SH-SY5Y (cell line): ENCODE measurements at regions not wholly inside any gene's neighbourhood (a gene's known extent, or its start where the extent isn't known, plus 50 kb on each side); places are given as distances from the start of the nearest gene placed in this dataset.
A peak's percentile ranks its signal among the peaks of the same experiment; 100 is the strongest.

Experiments
- GATA2 ChIP-seq: IDR thresholded peaks from 2 replicates; pipeline ENCODE4 v1.6.1; 2011; ENCODE audit warnings: mild to moderate bottlenecking, low read depth, low read length
- GATA3 ChIP-seq: IDR thresholded peaks from 2 replicates; pipeline ENCODE4 v1.6.1; 2011; ENCODE audit warnings: low read depth, mild to moderate bottlenecking, low read length, moderate library complexity

DNA sequence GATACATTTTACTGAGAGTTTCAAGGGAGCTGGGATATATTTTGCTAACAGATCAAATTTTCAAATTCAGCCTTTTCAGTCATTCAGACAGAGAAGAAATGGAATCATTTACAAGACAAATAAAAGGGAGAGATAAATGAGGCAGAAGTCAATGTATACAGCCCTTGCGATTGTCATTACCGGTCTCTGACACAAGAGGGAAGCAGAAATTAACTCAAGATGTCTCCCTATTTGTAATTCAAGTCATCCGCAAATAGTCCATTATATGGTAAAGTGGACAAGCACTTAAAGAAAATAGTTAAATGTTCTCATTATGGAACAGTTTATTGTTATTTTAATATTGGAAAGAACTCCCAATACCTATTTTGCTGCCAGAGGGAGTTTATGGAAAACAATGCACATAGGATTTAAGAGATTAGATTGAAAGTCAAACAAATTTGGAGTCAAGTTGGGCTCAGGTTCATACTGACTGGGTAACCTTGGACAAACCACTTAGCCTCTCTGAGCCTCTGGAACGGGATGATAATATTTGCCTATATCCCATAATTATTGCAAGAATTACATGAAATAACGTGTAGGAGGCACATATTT lies 89.3 kb upstream of the PRKCQ start:
- TF ChIP-seq GATA2 (no peak), GATA3 (no peak)

DNA sequence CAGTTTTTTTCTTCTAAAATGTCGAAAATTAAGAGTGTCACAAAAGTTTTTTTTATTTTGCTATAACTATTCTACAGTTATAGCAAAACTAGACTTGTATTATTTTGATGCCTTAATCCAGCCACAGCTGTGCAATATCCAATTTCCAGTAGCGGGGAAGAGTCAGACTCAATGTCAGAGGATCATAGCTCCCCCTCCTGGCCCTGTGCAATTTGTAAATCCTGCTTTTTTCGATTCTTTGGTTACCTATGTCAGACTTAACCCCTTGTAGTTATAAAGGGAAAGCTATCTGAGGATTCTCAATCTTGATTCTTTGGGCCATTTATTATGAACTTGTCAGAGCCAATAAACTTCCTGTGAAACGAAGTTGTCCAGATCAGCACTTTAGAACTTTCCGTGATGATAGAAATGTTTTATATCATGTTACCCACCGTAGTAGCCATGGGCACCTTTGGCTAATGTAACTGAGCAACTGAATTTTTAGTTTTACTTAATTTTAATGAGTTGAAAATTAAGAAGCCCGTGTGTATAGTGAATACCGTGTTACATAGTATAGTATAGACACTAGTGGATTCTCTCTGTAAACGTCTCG lies 87.7 kb upstream of the PRKCQ start:
- no peak for TF ChIP-seq GATA2

DNA sequence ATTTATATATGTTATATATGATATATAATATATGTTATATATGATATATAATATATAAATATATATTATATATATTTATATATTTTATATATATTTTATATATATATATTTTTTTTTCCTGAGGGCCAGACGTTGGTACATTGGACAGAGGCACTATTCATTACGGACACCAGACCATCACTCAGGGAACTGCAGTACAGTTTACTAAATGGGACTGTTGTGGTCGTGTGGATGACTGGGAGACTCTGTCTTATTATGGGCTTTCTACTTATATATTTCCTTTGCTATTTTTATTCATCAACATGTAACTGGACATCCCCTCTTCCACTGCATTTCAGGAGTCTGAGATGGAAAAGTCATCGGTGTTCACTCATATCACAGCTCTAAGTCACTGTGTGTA lies 87.1 kb upstream of the PRKCQ start:
- TF ChIP-seq GATA3 (no peak), GATA2 (no peak)

DNA sequence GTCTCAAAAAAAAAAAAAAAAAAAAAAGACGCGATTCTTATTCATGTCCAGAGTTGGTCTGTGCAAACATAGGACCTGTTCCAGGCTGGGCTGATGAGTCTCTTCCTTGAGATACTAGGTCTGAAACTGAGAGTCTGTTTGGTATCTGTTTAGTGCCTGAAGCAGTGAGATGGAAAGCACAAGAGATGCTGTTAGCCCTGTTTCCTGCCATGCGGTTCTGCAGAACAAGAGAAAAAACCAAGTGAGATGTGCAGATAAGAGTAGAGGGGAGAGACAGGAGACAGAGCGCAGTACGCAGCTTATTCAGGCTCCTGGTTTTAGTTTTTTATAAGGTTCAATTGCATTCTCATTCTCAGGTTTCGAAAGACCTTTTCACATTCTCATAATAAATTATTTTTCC lies 85.8 kb upstream of the PRKCQ start:
- TF ChIP-seq GATA2: peak; percentile 98
- TF ChIP-seq GATA3: peak; percentile 89

DNA sequence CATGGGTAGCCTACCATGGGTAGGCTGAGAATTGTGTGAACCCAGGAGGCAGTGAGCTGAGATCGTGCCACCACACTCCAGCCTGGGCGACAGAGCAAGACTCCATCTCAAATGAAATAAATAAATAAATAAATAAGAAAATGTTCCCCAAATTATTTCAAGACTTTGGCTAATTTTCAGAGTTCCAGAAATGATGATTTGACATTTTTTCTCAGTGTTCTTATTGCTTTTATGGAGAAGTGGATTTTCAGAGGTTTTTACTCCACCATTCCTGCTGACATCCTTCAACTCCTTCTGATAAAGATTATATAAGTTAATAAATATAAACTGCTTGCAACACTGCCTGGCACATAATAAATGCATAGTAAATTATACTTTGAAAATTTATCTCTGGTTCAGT lies 80.4 kb upstream of the PRKCQ start:
- TF ChIP-seq GATA3 (no peak), GATA2 (no peak)

DNA sequence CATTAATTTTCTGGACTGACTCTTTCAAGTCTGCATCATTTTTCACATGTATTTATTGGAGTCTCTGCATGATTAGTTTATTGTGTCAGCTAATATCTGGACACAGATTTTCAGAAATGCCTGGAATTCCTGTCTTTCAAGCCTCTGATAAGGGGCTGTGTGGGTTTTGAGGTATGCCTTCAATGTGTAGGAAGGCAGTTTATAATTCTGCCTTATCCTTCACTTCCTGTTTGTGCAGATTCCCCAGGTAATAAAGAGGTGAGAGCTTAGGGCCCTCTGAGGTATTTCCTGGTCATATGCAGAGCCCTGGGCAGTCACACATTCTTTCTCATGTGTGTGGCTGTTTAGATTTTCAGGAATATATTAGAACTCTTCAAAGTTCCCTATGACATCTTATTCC lies 79.4 kb upstream of the PRKCQ start:
- TF ChIP-seq GATA2 (no peak), GATA3 (no peak)

DNA sequence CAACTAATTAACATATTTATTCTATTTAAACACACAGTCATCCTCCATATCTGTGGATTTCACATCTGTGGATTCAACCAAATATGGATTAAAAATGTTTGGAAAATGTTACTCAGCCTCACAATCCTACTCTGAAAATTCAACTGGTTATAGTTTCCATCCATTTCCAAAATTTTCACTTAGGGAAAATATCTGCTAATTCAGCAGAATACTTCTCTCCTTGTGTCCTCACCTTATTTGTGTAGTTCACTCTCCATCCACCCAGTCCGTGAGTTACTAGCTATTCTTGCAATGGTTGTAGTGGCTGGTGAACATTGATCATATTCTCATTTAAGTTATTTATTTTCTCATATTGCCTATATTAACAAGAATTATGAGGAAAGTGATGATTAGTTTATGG lies 77.6 kb upstream of the PRKCQ start:
- TF ChIP-seq GATA3 (no peak), GATA2 (no peak)

DNA sequence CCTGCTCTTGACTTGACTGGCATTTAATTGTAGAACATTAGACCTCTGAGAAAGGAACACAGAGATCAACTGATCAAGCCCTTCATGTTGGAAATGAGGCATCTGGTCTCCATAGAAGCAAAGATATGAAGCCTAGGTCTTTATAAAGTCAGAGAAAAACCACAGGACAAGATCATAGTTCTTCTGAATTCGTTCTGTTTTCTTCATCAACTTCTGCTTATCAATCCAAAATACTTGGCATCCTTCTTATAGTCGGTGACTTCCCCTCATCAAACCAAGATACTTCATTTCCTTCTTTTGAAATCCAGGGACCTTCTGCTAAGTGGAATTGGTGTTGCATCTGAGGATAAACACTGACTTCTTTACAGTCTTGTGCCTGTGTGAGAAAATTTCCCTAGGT lies 77.1 kb upstream of the PRKCQ start:
- TF ChIP-seq GATA3 (no peak), GATA2 (no peak)

DNA sequence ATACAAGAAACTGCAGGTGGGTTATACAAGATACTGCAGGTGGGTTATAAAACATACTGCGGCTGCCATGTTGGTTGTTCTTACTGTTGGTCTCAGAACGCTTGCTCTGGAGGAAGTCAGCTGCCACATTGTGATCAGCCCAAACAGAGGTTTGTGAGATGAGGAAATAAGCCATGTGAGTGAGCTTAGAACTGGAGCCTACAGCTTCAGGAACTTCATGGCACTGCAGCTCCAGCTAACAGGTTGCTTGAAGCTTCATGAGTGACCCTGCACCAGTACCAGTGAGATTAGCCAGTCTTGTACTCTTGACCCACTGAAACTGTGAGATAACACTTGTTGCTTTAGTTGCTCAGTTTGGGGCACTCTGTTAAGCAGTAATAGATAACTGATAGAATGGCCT lies 74.5 kb upstream of the PRKCQ start:
- TF ChIP-seq GATA2 (no peak), GATA3 (no peak)

DNA sequence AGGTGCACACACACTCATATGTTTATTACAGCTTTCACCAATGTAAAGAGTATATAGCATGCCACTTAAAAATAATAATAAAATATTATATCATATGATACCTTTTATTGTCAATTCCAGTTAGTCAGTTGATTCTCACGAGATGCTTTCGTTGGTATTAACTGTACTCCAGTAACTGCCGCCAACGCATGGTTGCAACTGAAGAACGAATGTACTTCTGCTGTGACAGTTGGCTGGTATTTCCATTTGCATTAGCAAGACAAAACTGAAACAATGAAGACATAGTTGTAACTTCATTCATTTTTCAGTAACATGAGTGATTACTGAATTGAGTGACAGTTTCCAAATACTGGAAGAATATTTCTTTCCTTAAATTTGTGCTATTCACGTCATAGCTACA lies 70.5 kb upstream of the PRKCQ start:
- TF ChIP-seq GATA2: no peak
- no peak for TF ChIP-seq GATA3

DNA sequence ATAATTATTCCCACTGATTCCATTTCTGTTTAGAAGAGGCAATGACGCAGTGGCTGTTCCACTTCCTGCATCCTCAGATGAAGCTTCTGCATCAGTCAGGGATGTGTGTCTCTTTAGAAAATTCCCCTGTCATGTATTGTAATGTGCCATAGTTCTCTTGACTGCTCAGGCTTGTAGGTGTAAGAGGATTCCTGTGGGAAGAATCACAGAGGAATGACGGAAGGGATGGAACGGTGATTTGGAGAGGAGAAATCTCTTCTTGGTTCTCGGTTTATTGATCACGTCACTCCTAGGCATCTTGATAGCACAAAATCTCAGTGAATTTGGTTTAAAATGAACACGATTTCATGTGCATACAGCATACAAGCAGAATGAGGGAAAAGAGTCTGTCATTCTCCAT lies 69.8 kb upstream of the PRKCQ start:
- no peak for TF ChIP-seq GATA2
- TF ChIP-seq GATA3: no peak

DNA sequence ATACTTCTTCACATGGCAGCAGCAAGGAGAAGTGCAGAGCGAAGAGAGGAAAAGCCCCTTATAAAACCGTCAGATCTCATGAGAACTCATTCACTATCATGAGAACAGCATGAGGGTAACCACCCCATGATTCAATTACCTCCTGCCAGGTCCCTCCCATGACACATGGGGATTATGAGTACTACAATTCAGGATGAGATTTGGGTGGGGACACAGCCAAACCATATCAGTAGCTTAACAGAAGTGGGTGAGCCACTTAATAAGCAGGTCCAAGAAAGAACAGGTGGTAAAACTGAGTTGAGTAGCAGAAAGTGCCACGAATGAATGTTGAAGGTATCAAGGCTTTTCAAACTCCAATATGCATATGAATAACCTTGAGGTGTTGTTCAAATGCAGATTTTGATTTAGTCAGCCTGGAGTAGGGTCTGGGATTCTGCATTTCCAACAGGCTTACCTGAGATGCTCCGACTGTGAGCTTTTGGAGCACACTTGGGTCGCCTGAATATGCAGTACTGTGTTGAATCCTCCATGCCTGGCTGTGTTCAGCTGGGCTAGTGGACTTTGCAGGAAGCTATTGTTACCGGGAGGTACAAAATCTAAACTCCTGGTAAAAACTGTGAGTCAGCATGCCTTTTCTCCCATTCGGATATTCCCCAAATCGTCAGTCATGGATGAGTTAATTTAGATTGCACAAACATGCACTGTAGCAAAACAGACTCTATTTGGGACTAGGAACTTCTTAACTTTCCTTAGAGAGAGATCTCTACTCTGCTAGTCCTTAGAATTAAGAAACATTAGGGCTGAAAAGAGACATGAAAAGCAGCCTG lies 69.0 kb upstream of the PRKCQ start:
- no peak for TF ChIP-seq GATA2

DNA sequence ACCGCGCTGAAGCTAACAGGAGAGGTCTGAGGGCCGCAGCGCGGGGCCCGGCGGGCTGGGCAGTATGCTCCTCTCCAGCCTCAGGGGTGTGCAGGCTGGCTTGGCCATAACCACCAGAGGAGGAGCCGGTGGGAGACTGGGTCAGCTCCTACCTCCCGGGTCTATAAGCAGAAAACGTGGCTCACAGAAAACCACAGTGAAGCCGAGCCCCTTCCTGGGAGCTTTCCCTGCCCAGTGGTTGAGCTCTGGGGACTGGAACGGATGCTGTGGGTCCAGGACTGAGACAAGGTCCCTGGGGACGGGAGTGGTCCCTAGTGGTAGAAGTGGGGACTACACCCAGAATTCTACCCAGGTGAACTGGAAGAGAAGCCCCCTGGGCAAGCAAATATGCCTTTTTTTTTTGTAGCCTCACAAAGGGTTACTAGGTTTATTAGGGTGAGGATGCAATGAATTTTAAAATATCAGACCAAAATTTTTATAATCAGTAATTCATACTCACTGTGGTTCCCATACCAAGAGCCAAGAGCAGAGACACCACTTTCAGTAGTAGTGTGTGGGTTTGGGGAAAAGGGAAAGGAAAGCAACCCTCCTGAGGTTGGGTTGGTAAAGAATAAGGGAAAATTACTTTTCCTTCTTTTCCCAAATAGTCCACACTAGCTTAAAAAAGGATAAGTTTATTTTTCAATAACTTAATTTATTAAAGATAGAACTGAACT lies 67.9 kb upstream of the PRKCQ start:
- TF ChIP-seq GATA2 (no peak), GATA3 (no peak)

DNA sequence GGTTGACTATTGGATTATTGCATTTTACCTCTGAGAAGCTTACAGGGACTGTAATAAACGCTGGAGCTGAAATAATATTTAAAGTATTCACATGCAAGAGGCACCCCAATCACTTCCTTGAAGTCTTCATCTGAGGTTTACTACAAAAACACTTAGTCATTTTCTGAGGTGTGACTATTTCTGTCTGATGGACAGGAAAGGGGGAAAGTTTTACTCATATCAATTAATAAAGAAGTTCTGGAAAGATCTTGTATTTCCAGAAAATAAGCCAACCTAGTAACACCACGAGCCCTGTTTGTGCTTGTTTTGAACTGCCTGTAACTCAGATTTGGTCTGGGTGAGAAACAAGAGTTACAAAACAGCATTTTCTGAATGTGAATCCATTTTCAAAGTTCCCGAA lies 63.9 kb upstream of the PRKCQ start:
- TF ChIP-seq GATA3 (no peak), GATA2 (no peak)

DNA sequence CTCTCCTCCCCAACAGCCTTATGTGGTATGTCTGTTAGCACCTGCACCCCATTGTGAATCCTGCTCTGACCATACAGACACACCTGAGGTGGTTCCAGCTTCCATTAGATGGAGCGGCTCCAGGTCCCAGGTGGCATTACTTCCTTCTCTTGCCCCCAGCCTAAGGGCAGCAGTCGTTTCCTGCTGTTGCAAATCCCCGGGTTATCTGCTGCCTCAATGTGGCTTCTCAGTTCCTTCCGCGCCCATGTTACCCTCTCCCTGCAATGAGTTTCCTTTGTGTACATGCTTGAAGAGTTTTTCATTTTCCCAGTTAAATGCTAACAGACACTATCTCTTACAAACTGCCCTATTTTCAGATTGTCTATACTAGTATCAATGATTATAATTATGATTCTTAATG lies 62.8 kb upstream of the PRKCQ start:
- no peak for TF ChIP-seq GATA2
- TF ChIP-seq GATA3: no peak
